OCI-LY3 (cell line): ENCODE measurements at regions not wholly inside any gene's neighbourhood (a gene's known extent, or its start where the extent isn't known, plus 50 kb on each side); places are given as distances from the start of the nearest gene placed in this dataset.

Experiments
- EZH2phosphoT487 ChIP-seq: fragments of 200-600 bp; shearing (Covaris generic); IDR thresholded peaks from 2 replicates; pipeline ENCODE4 v1.6.1; 2018; ENCODE audit warnings: antibody characterized with exemption, mixed run types, low read depth
- TF ChIP-seq, protein P1 (sequence below): fragments of 200-600, 300-600 bp; sonication (generic); IDR thresholded peaks from 2 replicates; pipeline ENCODE4 v1.5.1; 2014; ENCODE audit warnings: antibody characterized with exemption, low read length, low read depth

DNA sequence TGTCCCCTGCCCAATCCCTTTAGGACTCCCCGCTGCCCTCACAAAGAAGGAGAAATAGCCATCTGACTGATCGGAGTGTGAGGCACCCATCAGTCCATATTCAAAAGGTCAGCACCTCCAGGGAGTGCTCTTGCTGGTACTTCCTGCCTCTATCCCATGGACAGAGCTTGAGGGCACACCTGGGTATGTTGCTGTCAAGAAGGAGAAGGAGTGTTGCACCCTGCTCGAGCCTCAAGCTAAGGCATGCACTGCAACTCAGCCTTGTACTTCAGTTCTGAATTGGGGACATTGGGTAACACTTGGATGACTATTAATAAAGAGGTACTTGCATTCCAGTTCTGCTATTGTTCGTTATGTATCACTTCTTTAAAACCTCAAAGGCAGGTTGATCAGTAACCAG, 190.3 kb upstream of the ZC3H12A start:
- TF ChIP-seq, protein P1, sequence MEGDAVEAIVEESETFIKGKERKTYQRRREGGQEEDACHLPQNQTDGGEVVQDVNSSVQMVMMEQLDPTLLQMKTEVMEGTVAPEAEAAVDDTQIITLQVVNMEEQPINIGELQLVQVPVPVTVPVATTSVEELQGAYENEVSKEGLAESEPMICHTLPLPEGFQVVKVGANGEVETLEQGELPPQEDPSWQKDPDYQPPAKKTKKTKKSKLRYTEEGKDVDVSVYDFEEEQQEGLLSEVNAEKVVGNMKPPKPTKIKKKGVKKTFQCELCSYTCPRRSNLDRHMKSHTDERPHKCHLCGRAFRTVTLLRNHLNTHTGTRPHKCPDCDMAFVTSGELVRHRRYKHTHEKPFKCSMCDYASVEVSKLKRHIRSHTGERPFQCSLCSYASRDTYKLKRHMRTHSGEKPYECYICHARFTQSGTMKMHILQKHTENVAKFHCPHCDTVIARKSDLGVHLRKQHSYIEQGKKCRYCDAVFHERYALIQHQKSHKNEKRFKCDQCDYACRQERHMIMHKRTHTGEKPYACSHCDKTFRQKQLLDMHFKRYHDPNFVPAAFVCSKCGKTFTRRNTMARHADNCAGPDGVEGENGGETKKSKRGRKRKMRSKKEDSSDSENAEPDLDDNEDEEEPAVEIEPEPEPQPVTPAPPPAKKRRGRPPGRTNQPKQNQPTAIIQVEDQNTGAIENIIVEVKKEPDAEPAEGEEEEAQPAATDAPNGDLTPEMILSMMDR = no peak
- no peak for TF ChIP-seq EZH2phosphoT487
